ENCODE measurements at regions not wholly inside any gene's neighbourhood (a gene's known extent, or its start where the extent isn't known, plus 50 kb on each side); places are given as distances from the start of the nearest gene placed in this dataset.

- Histone ChIP-seq H3K27ac (ENCODE audit: low read length) (no peak overlapping the region), H3K79me2 (ENCODE audit: low read length) (no peaks in the 10 kb centered on the region), H2AFZ (ENCODE audit: low read length) (no peak overlapping the region), H3K4me1 (ENCODE audit: low read length) (no peaks in the 10 kb centered on the region), H3K9me3 (replicated peaks; ENCODE audit: insufficient read depth, low read length) (no peaks in the 10 kb centered on the region), H3K9me2 (replicated peaks; ENCODE audit: insufficient read depth, low read length) (no peaks in the 10 kb centered on the region), H3K36me3 (replicated peaks; ENCODE audit: insufficient read depth, low read length) (no peaks in the 10 kb centered on the region), H3K4me2 (ENCODE audit: low read depth, low read length) (no peak overlapping the region), H3K9ac (ENCODE audit: low read length) (no peak overlapping the region), H4K20me1 (ENCODE audit: insufficient read depth, low read length) (no peaks in the 10 kb centered on the region), H3K4me3 (ENCODE audit: low read length) (no peak overlapping the region), H3K27me3 (replicated peaks; ENCODE audit: insufficient read depth, low read length) (no peaks in the 10 kb centered on the region), H3F3A (ENCODE audit: insufficient read depth, low read length) (no peaks in the 10 kb centered on the region)
- TF ChIP-seq EZH2 (optimal IDR thresholded peaks at IDR 0.05; ENCODE audit: low read depth, low read length), result no peak
- TF ChIP-seq CTCF (IDR thresholded peaks at IDR 0.05; ENCODE audit: low read length), result no peak
- no peak for TF ChIP-seq EZH2phosphoT487 (IDR thresholded peaks at IDR 0.05; ENCODE audit: low read length)
- DNase-seq, result no peak
Measured at GRCh38 chr12:97127061-97127460, 220.0 kb downstream of the NEDD1 start.

GRCh38 chr12:97131220-97131981 lies 224.3 kb downstream of the NEDD1 start:
- TF ChIP-seq EZH2 (optimal IDR thresholded peaks at IDR 0.05; ENCODE audit: low read depth, low read length) (no peak), EZH2phosphoT487 (IDR thresholded peaks at IDR 0.05; ENCODE audit: low read length) (no peak), CTCF (IDR thresholded peaks at IDR 0.05; ENCODE audit: low read length) (no peak)
- Histone ChIP-seq H3K4me3 (ENCODE audit: low read length) (no peak overlapping the region), H3K36me3 (replicated peaks; ENCODE audit: insufficient read depth, low read length) (no peaks in the 10 kb centered on the region), H3F3A (ENCODE audit: insufficient read depth, low read length) (no peaks in the 10 kb centered on the region), H2AFZ (ENCODE audit: low read length) (no peak overlapping the region), H3K9ac (ENCODE audit: low read length) (no peak overlapping the region), H3K4me1 (ENCODE audit: low read length) (no peaks in the 10 kb centered on the region), H3K27ac (ENCODE audit: low read length) (no peak overlapping the region), H3K27me3 (replicated peaks; ENCODE audit: insufficient read depth, low read length) (no peaks in the 10 kb centered on the region), H3K79me2 (ENCODE audit: low read length) (no peaks in the 10 kb centered on the region), H3K4me2 (ENCODE audit: low read depth, low read length) (no peak overlapping the region), H3K9me2 (replicated peaks; ENCODE audit: insufficient read depth, low read length) (no peaks in the 10 kb centered on the region), H3K9me3 (replicated peaks; ENCODE audit: insufficient read depth, low read length) (no peaks in the 10 kb centered on the region), H4K20me1 (ENCODE audit: insufficient read depth, low read length) (no peaks in the 10 kb centered on the region)
- no peak for DNase-seq

GRCh38 chr12:97132270-97132669 lies 225.2 kb downstream of the NEDD1 start:
- H2AFZ ChIP-seq (ENCODE audit: low read length), result no peak overlapping the region
- DNase-seq, result no peak
- no peak overlapping the region for H3K27ac ChIP-seq (ENCODE audit: low read length)
- no peak for TF ChIP-seq EZH2phosphoT487 (IDR thresholded peaks at IDR 0.05; ENCODE audit: low read length)
- TF ChIP-seq CTCF (IDR thresholded peaks at IDR 0.05; ENCODE audit: low read length), result no peak
- no peak for TF ChIP-seq EZH2 (optimal IDR thresholded peaks at IDR 0.05; ENCODE audit: low read depth, low read length)
- no peak overlapping the region for H3K4me2 ChIP-seq (ENCODE audit: low read depth, low read length)
- no peaks in the 10 kb centered on the region for H3F3A ChIP-seq (ENCODE audit: insufficient read depth, low read length)
- H3K36me3 ChIP-seq (replicated peaks; ENCODE audit: insufficient read depth, low read length), result no peaks in the 10 kb centered on the region
- no peaks in the 10 kb centered on the region for H3K27me3 ChIP-seq (replicated peaks; ENCODE audit: insufficient read depth, low read length)
- no peaks in the 10 kb centered on the region for H4K20me1 ChIP-seq (ENCODE audit: insufficient read depth, low read length)
- no peaks in the 10 kb centered on the region for H3K9me3 ChIP-seq (replicated peaks; ENCODE audit: insufficient read depth, low read length)
- no peaks in the 10 kb centered on the region for H3K9me2 ChIP-seq (replicated peaks; ENCODE audit: insufficient read depth, low read length)
- no peaks in the 10 kb centered on the region for H3K4me1 ChIP-seq (ENCODE audit: low read length)
- H3K4me3 ChIP-seq (ENCODE audit: low read length), result no peak overlapping the region
- no peaks in the 10 kb centered on the region for H3K79me2 ChIP-seq (ENCODE audit: low read length)
- no peak overlapping the region for H3K9ac ChIP-seq (ENCODE audit: low read length)

Measured in MM.1S (cell line).